ACHN (cell line): ENCODE measurements at regions not wholly inside any gene's neighbourhood (a gene's known extent, or its start where the extent isn't known, plus 50 kb on each side); places are given as distances from the start of the nearest gene placed in this dataset.
A peak's percentile ranks its signal among the peaks of the same experiment; 100 is the strongest.
"Not testable (repeated sequence)": the region's sequence is repeated elsewhere in the genome, so short reads cannot be mapped to it uniquely, and the experiment has no call there.

Source experiments
- DNase-seq: peaks from one replicate; pipeline ENCODE4 v3.0.0-alpha.2; 2015
- in situ Hi-C: cut with HindIII; loops from 2 replicates; pipeline ENCODE4 v1.10.0; 2017; ENCODE audit warnings: low sequenced_read_pairs, low pct_ligation_motif_present, low pct_unique_long_range_greater_than_20kb

DNA sequence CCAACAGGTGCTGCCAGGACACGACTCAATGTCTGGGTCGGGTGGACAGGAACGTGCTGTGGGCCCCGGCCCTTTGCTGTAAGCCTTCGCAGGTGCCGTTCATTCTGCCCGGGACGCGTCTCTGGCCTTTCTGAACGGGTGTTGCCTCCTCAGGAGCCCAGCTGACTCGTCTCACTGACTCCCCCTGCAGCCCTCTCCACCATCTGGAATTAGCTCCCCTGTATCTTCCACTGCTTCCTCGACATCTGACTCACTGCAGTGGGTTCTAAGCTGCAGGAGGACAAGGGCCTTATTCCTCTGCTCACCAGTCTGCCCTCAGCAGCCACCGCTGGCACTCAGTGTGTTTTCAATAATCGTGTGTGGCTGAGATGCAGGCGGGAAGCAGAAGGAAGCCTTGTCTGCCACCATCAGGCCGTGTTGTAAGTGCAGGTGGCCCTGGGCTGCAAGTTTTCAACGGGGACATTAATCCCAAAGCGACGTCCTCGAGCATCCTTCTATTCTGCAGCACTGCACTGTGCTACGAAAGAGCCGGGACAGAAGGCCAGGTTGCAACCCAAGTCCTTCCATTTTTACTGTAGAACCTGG lies 256.2 kb downstream of the FOXL1 start:
- in situ Hi-C loops, result no loop called here

DNA sequence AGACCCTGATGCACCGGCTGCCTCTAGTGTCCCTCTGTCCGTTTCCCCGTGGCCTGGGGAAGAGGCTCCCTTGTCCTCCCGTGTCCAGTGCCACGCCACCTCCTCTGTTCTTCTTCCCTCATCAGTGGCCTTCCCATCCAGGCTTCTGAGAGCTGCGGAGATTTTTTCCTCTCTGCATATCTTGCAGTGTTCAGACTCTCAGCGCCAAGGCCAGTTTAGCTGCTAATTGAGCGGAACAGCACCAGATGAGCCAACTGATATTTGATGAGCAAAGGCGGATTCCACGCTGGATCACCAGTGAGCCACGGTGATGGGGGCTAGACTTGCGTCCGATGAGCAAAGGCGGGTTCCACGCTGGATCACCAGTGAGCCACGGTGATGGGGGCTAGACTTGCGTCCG lies 257.6 kb downstream of the FOXL1 start:
- in situ Hi-C loops, result no loop called here
- DNase-seq, result no peak

More for the DNA sequence above, 256.2 kb downstream of the FOXL1 start:
- peak; percentile 4 for DNase-seq

DNA sequence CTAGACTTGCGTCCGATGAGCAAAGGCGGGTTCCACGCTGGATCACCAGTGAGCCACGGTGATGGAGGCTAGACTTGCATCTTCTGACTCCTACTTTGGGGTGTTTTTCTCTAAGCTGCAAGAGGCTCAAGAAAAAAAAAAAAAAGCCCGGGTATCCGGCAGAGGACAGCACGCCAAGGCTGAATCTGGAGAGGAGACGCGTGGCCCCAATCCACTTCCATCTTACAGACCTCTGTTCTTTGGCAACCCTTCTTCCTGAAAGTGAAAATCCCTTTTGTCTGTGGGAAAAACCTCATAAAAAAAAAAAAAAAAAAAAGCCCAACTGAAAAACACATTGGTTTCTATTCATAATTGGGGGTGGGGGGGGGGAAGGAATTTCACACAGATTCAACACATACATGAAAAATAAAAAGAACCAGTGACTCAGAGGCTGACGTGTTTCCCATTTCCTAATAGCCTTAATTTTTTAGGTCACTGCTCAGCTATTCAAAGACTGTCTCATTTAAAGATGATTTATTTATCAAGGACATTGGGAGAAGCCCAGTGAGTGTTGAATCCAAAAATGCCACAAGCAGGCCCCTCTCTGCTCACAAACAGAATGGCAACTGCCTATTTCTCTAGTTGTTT lies 258.3 kb downstream of the FOXL1 start:
- in situ Hi-C loops, result no loop called here
- no peak for DNase-seq

DNA sequence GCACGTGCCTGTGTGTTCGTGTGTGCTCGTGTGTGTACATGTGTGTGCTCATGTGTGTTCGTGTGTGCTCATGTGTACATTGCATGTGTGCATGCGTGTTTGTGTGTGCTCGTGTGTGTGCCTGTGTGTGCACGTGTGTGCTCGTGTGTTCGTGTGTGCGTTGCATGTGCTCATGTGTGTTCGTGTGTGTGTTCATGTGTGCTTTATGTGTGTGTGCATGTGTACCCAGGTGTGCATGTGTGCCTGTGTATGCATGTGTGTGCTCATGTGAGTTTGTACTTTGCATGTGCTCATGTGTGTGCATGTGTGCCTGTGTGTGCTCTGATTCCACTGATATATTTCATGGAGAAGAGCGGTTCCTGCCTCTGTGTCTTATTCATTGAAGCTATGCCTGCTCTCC lies 265.5 kb downstream of the FOXL1 start:
- in situ Hi-C loops, result no loop called here

DNA sequence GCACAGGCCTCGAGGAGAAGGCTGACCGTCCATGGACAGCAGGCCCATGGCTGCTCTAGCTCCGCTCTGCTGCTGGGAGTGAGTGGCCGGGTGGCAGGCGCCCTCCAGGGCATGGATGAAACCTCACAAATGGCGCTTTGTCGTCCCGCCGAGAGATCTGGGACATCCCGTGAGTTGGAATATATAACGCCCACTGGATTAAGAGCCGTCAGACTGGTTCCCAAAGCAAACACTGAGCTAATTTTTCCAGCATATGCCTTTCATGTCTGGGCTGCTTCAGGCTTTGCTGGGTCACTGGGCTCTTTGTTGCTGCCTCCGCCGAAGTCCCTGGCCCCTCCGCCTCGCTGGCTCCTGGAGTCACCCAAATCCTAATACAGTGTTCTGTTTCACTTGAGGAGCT lies 266.3 kb downstream of the FOXL1 start:
- in situ Hi-C loops, result no loop called here
- no peak for DNase-seq

More for the DNA sequence above, 265.5 kb downstream of the FOXL1 start:
- DNase-seq, result no peak

DNA sequence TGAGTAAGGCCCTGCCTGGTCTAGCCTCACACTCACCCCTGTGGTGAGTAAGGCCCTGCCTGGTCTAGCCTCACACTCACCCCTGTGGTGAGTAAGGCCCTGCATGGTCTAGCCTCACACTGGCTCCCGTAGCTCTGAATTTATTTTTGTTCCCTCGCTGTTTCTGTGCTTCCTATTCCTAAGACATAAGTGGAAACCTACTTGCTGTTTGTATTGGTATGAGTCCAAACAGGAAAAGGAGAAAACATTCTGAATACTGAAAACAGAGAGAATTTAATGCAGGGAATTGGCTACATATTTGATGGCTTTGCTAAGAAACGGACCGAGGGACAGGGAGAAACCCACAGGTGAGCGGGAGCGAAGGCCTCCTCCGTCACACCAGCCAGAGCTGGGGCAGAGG lies 267.8 kb downstream of the FOXL1 start:
- DNase-seq, result no peak
- in situ Hi-C loops, result no loop called here

DNA sequence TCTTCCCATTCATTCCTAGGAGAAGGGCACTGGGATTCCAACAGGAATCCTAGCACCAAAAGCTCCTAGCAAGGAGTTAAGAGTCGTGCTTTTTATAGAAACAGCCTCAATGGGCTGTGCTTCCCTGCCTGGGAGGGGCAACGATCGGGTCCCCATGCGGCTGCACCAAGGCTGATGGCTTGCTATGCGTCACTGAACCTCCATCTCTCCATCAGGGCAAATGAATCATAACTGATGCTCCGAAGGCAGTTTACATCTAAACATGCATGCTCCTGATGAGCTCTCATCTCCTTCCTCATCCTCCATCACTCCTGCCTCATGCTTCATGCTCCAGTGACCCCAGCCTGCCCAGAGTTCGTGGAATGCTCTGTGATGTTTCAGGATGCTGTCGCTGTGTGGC lies 270.5 kb downstream of the FOXL1 start:
- DNase-seq, result no peak

DNA sequence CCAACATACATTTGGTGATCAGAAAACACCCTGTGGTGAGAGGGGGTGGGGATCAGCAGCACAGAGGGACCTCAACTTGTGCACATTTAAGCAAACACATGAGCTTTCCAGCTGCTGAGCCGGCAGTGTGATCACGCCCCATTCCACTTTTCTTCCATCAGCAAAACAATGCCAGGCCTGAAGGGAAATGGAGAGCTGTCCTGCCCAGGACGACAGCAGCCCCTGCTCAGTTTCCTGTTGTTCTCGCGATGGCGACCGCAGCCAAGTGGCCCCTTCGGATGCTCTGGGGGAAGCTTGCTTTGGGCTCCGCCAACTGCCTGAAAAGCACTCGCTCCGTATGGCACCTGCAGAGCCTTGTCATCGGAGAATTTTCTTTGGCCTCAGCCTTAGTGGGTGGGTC lies 272.3 kb downstream of the FOXL1 start:
- DNase-seq, result no peak
- in situ Hi-C loops, result no loop called here

More for the DNA sequence above, 270.5 kb downstream of the FOXL1 start:
- in situ Hi-C loops, result no loop called here

DNA sequence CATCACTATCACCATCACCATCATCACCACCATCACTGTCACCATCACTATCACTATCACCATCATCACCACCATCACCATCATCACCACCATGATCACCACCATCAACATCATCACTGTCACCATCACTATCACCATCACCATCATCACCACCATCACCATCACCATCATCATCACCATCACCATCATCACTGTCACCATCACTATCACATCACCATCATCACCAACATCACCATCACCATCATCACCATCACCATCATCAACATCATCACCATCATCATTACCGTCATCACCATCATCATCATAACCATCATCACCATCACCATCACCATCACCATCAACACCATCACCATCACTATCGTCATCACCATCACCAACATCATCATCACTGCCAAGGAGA lies 273.8 kb downstream of the FOXL1 start:
- in situ Hi-C loops, result no loop called here

DNA sequence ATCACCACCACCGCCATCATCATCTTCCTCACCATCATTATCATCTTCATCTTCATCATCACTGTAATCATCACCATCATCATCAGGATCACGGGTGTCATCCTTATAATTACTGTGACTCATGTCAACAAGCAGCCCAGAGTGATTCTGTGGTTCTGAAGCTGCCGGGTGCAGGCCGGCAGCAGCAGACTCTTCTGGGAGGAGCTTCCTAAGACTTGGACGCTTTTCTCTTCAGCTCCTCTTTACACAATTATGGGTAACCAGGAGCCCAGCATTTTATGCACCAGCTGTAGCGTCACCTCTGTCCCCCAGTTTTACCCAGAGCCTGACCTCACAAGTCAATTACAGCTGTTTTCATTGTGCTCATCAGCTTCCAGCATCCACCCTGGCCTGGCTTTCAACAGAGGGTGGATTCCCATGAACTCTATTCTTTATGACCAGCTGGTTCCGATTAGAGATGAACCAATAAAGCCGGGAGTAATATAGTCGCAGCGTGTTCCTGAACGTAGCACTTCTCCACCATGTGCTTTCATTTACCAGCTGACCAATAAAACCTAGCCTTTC lies 275.8 kb downstream of the FOXL1 start:
- in situ Hi-C loops, result no loop called here
- DNase-seq, result no peak

More for the DNA sequence above, 273.8 kb downstream of the FOXL1 start:
- no peak for DNase-seq

DNA sequence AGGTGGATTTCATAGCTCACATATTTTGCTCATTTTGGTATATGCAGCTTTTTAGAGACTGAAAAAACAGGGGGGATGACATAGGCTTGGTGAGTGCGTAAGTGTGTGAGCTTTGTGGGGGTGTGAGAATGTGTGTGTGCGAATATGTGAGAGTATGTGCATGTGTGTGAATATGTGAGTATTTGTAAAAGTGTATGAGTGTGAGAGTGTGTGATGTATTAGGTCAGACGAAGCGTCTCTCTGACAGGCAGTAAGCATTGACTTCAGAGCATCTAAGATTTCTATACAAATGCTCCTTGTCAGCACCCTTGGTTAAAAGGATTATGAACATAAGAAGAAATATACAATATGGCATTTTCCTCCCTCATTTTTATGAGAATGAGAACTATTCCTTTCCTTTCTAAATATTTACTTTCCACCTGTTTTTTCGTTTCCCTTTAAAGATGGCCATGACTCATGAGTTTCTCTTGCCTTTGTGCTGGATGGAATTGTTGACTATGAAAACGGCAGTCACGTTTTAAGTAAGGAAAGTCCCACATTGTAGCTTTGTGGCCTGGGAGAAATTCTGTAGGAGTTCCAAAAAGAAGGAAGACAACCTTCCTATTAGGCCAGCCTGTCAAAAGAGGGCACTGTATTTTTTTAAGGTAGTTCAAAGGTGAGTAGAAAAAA lies 276.4 kb downstream of the FOXL1 start:
- in situ Hi-C loops, result no loop called here
- DNase-seq, result no peak

DNA sequence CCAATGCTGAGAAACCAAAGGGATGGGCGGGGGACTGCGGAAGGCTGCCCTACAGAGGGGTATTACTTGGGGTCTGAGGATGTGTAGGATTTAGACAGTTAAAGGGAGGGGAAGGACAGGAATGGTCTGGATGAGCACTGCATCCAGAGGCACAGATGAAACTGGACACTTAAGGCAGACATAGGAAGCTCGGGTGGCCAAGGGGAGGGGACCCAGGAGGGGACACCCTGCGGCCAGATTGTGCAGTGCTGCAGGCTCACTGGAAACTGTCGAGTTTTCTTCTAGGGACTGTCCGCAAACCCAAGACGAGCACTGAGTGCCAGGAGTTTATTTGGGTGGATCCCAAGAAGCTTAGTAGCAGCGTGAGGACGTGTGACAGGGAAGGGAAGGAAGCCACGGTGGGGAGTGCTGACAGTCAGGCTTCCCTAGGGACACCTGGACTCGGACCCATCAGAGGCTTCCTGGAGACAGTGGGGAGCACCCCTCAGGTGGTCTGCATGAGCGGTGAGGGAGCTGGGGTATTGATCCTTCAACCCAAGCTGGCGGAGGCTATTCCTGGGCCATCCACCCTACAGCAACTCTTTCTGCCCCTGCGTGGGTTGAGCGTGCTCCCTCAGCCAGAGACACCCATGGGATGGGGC lies 278.7 kb downstream of the FOXL1 start:
- no peak for DNase-seq
- in situ Hi-C loops, result no loop called here

DNA sequence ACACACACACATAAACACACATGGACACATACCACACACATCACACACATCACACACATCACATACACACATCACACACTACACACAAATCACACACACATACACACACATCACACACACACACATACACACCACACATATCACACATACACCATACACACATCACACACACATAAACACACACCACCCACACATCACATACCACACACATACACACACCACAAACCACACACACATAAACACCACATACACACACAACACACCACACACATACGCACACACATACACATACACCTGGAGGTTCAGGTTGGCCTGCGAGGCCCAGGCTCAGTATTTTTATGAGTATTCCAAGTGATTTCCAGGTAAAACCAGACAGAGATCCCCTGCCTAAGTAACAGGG lies 279.5 kb downstream of the FOXL1 start:
- in situ Hi-C loops, result no loop called here
- DNase-seq, result no peak

DNA sequence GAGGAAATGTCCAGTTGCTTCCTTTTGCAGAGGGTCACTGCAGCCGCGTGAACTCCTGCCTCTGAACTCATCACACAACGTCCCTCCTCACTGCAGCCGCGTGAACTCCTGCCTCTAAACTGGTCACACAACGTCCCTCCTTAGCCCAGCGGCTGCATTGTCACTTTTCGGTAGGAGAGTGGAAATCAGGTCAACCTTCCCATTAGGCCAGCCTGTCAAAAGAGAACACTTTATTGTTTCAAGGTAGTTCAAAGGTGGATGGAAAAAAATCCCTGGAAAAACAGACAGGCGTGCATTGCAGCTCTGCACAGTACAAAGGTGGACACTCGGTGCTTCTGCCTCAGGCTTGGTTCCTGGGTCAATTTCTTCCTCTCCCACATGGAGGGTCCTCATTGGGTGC lies 280.2 kb downstream of the FOXL1 start:
- in situ Hi-C loops, result no loop called here
- no peak for DNase-seq

DNA sequence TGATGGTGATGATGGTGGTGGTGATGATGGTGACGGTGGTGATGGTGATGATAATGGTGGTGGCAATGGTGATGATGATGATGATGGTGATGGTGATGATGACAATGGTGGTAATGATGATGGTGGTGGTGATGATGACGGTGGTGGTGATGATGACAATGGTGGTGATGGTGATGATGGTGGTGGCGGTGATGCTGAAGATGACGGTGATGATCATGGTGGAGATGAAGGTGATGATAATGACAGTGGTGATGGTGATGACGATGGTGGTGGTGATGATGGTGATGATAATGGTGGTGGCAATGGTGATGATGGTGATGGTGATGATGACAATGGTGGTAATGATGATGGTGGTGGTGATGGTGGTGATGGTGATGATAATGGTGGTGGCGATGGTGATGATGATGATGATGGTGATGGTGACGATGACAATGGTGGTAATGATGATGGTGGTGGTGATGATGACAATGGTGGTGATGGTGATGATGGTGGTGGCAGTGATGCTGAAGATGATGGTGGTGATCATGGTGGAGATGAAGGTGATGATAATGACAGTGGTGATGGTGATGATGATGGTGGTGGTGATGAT lies 283.0 kb downstream of the FOXL1 start:
- in situ Hi-C loops, DNase-seq: not testable (repeated sequence)

DNA sequence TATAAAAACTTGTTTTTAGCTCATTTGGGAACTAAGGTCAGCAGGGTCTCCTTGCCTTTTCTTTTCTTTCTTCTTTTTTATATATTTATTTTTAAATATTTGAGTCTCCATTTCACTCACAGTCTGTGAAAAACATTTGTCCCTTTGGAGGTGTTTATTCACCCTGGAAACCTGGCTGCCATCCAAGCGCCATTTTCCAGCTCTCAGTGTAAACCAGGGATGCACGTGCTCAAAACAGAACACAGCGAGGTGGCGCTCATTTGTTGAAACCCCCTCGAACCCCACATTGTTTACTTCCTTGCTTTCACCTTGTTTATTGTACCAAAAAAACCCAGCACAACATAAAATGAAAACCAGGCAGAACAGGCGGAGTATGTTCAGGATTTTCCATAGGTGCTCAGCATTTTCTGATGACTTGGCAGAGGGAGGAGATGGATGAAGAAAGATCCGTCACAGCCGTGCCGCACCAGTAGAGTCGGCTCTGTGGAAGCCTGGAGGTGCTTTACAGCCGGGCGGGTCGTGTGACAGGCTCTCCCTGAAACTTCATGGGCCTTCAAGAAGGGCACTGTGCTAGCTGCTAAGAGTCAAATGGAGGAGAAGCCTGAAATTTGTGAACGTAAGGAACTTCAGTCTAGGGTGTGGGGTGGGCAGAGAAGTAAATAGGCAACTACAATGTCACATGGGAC lies 284.4 kb downstream of the FOXL1 start:
- in situ Hi-C loops, result no loop called here
- DNase-seq, result no peak

DNA sequence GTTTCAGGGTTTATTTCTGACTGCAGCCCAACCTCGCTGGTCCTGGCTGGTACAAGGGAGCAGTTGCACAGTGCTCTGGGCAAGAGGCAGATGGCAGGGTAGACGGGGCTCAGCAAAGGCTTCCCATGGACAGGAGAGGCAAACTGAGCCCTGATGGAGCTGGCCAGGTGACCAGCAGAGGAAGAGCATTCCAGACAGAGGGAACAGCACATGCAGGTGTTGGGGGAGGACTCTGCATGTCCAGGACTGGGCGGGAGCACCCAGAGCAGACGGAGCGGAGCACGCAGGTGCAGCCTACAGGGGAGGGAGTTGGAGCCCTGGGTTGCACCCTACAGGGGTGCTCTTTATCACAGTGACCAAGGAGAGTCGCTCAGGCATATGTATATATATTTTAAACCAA lies 285.3 kb downstream of the FOXL1 start:
- in situ Hi-C loops, result no loop called here
- DNase-seq, result no peak

DNA sequence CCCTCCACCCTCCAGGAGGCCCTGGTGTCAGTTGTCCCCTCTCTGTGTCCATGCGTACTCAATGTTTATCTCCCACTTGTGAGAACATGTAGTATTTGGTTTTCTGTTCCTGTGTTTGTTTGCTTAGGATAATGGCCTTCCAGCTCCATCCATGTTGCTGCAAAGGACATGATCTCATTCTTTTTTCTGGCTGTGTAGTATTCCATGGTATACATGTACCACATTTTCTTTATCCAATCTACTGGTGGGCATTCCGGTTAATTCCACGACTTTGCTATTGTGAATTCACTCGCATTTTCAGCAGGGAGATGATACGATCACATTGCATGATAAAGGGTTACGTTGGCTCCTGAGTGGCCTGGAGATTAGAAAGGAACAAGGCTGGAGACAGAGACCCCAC lies 286.2 kb downstream of the FOXL1 start:
- in situ Hi-C loops, result no loop called here
- DNase-seq, result no peak
